Superior temporal gyrus (tissue), 1 donor: ENCODE measurements at regions not wholly inside any gene's neighbourhood (a gene's known extent, or its start where the extent isn't known, plus 50 kb on each side); places are given as distances from the start of the nearest gene placed in this dataset.
"Not testable (repeated sequence)": the region's sequence is repeated elsewhere in the genome, so short reads cannot be mapped to it uniquely, and the experiment has no call there.

ENCODE experiments used
- DNase-seq: peaks from one replicate; pipeline ENCODE4 v3.0.0-alpha.2; 2016; ENCODE audit errors: extremely low spot score

DNA sequence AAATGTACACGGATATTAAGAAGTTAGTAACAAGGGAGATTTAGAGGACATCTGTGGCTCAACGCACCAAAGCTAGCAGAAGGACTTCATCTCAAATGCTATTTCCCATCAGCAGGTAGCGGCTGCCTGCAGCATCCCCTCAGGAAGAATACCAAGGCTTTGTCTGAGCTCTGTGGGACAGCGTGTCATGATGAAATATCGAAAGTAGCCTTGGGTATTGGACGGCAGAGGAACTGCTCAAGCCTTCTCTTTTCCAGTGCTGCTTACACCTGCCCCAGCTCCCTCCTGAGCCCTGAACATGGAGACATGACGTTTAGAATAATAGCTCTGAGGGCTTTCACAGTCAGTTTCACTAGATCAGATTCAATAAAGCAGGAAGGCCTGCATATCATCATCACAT, 241.6 kb downstream of the SUCLG1 start:
- no peak for DNase-seq

DNA sequence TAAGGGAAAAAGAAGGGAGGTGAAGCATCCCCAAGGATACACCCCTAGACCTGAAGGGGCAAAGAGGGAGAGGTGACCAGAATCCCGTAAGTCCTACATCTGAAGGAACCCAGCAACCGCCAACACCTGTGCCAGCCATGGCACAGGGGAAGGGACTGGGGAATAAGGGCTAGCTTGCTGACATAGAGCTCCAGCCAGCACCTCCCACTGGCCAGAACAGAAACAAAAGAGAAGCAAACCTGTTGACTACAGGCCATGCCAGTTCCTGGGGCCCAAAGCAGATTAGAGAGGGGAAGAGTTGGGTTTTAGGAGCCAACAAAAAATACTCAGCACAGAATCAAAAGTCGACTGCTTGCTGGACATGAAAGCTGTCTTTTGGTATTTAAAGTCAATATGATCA, 244.6 kb downstream of the SUCLG1 start:
- no peak for DNase-seq

DNA sequence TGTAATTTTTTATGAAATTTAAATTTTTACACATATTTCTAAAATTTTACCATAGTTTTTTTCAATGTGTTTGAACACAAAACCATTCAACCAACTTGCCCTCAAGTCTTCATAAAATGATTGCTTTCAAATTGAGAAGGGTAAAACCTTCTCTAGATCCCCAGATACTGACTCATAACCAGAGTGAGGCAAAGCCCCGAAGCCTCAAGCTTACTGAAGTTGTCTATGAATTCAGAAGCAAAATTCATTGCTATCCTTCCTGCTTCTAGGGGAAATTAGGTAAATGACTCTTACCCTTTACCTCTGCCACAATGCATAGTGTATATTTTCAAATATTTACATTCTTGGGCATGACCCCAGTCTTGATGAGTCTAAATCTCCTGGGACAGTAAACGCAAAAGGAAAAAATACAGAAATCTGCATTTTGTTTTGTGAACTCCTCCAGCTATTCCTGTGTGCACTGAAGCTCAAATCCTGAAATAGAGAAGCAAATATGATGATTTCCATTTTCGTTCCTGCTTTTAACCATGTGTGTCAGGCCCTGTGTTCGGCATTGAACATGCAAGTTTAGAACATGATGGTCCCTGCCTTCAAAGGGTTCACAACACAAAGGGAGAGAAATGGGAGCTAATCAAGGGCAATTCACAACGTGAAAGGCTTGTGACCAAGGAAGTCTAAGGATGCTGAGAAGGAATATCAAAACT, 246.3 kb downstream of the SUCLG1 start:
- no peak for DNase-seq

DNA sequence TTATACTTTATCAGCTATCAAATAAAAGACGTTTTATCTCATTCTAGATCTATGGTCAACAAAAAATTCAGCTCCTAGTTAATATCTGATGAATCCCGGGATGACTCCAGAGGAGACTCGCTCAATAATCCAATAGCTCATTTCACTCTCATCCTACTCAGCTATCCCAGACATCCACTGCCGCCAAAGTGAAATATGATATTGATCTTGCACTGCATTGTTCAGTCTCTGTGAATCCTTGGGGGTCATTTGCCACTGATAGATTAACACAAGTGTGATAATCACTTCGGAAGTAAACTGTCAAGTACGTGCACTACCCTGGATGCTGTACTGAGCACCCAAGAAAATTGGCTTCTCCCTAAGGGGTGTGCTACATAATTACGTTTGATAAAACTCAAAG, 249.1 kb downstream of the SUCLG1 start:
- DNase-seq = no peak

DNA sequence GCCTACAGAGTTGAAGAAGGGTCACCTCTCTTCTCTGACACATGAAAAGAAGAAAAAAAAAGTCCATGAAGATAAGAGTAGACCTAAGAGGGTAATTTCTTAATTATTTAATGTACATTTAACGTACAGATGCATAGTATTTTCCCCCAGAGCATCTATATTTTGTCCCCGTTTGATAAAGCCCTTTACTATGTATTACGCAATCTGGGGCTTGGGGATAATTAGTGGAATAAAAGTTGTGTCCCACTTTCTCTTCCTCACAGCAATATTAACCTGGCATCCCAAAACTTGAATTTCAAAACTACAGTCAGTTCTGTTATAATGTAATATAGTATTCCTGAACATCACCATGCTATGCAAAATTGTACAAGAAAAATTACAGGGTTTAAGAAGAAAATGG, 254.1 kb downstream of the SUCLG1 start:
- DNase-seq = no peak

- no peak for DNase-seq
Measured at GRCh38 chr2:84202166-84202565, 256.9 kb downstream of the SUCLG1 start.

DNA sequence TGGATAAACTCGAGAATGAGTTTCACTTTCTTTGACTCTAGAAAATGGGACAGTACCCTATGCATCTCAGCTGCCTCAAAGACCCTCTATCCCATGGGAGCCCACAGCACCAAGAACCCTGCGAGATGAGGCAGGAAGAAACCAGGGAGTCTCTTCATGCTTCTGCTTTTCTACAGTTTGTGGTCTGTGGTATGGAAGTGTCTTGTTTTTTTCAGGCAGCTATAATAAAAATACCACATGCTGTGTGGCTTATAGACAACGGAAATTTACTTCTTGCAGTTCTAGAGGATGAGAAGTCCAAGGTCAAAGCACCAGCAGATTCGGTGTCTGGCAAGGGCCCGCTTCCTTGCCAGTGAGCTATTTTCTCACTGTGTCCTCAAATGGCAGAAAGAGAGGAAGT, 257.9 kb downstream of the SUCLG1 start:
- DNase-seq = no peak

DNA sequence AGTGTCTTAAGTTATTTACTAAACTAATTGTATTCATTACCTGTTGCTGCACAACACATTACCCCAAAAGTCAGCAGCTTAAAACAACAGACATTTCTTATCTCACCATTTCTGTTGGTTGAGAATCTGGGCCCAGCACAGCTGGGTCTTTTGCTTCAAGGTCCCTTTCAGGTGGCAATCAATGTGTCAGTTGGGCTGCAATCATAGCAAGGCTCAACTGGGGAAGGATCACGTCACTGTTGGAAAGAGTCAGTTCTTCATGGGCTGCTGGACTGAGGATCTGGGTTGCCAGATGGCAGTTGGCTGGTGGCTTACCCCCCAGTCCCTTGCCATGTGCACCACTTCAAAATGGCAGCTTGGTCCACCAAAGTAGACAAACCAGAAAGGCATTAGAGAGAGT, 261.2 kb downstream of the SUCLG1 start:
- DNase-seq = no peak

GRCh38 chr2:84194949-84195644, 264.0 kb downstream of the SUCLG1 start:
- no peak for DNase-seq

- no peak for DNase-seq
Measured at GRCh38 chr2:84194181-84194580, 264.9 kb downstream of the SUCLG1 start.

DNA sequence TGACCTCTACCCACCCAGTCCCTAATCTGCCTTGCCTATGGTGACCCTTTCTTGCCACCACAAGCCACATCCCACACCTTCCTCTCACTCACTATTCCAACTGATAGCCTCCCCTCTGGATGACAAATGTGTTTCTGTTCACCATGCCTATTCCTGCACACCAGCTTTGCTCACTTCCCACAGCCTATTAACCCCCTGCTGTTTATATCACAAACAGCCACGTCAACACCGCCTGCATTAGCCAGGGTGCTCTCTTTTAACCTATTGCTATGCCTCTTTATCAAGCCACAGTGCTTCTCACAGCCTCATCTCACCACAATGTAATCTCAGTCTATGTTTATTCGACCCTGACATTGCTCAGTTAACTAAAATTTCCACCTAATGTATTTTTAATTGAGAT, 271.8 kb downstream of the SUCLG1 start:
- no peak for DNase-seq

DNA sequence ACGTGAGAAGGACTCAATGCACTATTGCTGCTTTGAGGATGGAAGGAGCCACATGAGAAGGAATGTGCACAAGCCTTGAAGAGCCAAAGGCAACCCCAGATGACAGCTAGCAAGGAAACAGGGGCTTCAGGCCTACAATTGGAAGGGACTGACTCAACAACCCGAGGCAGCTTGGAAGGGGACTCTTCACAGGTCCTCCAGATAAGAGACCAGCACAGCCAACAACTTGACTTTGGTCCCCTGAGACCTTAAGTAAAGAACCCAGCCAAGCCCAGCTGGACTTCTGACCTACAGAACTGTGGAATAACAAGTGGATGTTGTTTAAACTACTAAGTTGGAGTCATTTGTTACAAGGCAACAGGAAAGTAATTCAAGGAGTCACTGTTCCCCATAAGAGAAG, 277.2 kb downstream of the SUCLG1 start:
- DNase-seq = no peak

DNA sequence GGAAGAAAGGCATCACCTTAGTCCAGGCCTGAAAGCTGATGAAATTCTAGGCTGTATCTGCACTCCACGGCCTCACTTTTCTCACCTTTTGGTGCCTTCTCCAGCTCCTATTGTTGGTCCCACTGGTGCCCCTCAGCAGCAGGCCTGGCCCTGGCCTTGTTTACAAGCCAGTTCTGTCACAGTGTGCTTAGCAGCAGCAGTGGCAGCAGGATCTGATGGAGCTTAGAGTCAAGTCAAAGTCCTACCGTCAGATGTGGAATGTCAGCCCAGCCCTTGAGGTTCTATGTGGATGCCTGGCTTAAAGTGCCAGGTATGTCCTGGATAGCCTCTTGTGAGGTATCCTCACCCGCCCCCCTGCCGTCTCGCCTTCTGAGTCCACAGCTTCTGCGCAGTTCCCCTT, 281.3 kb downstream of the SUCLG1 start:
- DNase-seq = no peak

- no peak for DNase-seq
Measured at GRCh38 chr2:84175970-84176369, 283.1 kb downstream of the SUCLG1 start.

DNA sequence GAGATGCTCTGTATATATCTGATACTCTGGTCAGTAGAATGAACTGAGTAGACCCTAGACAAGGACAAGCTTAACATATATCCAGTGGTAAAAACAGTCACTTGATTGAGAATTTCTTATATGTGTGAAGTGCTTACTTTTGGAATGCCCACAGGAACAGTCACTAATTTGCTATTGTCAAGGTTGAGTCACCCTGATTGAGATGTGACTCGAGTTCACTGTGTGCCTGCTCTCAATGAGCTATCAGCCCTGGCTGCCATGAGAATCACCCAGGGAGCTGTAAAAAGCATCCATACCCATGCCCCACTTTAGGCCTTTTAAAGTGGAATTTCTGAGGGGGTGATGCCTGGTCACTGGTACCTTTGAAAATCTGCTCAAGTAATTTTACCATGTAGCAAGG, 283.7 kb downstream of the SUCLG1 start:
- no peak for DNase-seq

DNA sequence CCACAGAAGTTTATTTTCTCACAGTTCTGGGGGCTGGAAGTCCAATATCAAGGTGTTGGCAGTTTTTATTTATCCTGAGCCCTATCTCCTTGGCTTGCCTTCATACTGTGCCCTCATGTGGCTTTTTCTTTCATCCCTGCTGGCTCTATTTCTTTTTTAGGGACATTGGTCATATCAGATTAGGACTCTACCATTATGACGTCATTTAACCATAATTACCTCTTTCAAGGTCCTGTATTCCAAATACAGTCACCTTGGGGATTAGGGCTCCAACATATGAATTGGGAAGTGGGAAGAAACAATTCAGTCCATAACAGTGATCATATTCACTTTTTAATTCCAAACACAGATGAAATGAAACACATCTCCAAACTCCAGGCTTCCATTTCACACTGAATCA, 286.0 kb downstream of the SUCLG1 start:
- no peak for DNase-seq

GRCh38 chr2:84170979-84171378, 288.1 kb downstream of the SUCLG1 start:
- DNase-seq = no peak

GRCh38 chr2:84169871-84170270, 289.2 kb downstream of the SUCLG1 start:
- DNase-seq = no peak

- DNase-seq = not testable (repeated sequence)
Measured at GRCh38 chr2:84168552-84168951, 290.5 kb downstream of the SUCLG1 start.

GRCh38 chr2:84165256-84165655, 293.8 kb downstream of the SUCLG1 start:
- DNase-seq = no peak

DNA sequence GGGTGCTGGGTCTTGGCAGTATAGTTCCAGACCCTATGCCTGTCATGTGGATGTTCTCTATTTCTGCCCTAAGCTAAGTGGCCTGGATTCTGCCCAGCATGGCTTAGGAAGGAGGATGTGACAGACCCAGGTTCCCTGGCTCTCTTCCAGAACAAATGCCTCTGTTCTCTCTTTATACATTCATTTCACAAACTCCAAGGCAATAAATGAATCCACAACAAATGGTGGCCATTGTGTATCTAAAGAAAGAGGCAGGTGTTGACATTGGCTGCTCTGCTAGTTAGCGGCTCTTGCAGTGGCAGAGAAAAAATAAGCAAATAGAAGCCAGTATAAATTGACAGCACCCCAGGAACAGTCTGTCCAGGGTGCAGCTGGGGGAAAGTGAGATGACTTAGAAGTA, 298.6 kb downstream of the SUCLG1 start:
- DNase-seq = no peak

- no peak for DNase-seq
Measured at GRCh38 chr2:84158605-84159004, 300.5 kb downstream of the SUCLG1 start.

- no peak for DNase-seq
Measured at GRCh38 chr2:84152462-84152861, 306.6 kb downstream of the SUCLG1 start.

GRCh38 chr2:84144345-84144744, 314.7 kb downstream of the SUCLG1 start:
- no peak for DNase-seq
